ENCODE measurements at regions not wholly inside any gene's neighbourhood (a gene's known extent, or its start where the extent isn't known, plus 50 kb on each side); places are given as distances from the start of the nearest gene placed in this dataset.

- TF ChIP-seq EZH2phosphoT487 (IDR thresholded peaks at IDR 0.05; ENCODE audit: insufficient read depth, low read depth) = no peak
- no peak for TF ChIP-seq EZH2 (IDR thresholded peaks at IDR 0.05; ENCODE audit: insufficient read depth, poor library complexity, severe bottlenecking)
These were observed 64.2 kb upstream of the RPL34 start for GRCh38 chr4:108556166-108556565.
